HK-2 (cell line): ENCODE measurements at regions not wholly inside any gene's neighbourhood (a gene's known extent, or its start where the extent isn't known, plus 50 kb on each side); places are given as distances from the start of the nearest gene placed in this dataset.

Experiments used
- DNase-seq: peaks from one replicate; pipeline ENCODE4 v3.0.0-alpha.2; 2018; ENCODE audit not compliant: unreplicated experiment

- no peak for DNase-seq
These were observed 60.6 kb upstream of the MYRIP start for GRCh38 chr3:39748763-39749162.

- no peak for DNase-seq
These were observed 58.7 kb upstream of the MYRIP start for GRCh38 chr3:39750712-39751111.

- DNase-seq = no peak
These were observed 58.1 kb upstream of the MYRIP start for GRCh38 chr3:39751286-39751685.

- DNase-seq = no peak
These were observed 57.3 kb upstream of the MYRIP start for GRCh38 chr3:39752019-39752637.

- no peak for DNase-seq
These were observed 56.7 kb upstream of the MYRIP start for GRCh38 chr3:39752751-39753150.

- DNase-seq = no peak
These were observed 56.0 kb upstream of the MYRIP start for GRCh38 chr3:39753391-39753790.

GRCh38 chr3:39754549-39754948 lies 54.9 kb upstream of the MYRIP start:
- no peak for DNase-seq

- no peak for DNase-seq
These were observed 54.3 kb upstream of the MYRIP start for GRCh38 chr3:39755100-39755499.

- no peak for DNase-seq
These were observed 52.1 kb upstream of the MYRIP start for GRCh38 chr3:39757307-39757706.
